ENCODE measurements at regions not wholly inside any gene's neighbourhood (a gene's known extent, or its start where the extent isn't known, plus 50 kb on each side); places are given as distances from the start of the nearest gene placed in this dataset.

- Mint-ChIP-seq H3K27ac (no peak overlapping the region), H3K36me3 (ENCODE audit: low read depth) (no peaks in the 10 kb centered on the region), H3K4me1 (ENCODE audit: low read depth) (no peaks in the 10 kb centered on the region), H3K4me3 (no peak overlapping the region), H3K9me3 (no peaks in the 10 kb centered on the region), H3K27me3 (no peaks in the 10 kb centered on the region)
- DNase-seq (no peak), ATAC-seq (ENCODE audit: poor library complexity) (no peak)
- intact Hi-C loops (cut with DNase I, micrococcal nuclease), result no loop called here
- ChIA-PET CTCF (no interaction called here), POLR2A (no interaction called here)
- no peaks in the 10 kb centered on the region for H3K36me3 ChIP-seq (ENCODE audit: insufficient read depth, low read length)
- no peaks in the 10 kb centered on the region for H3K4me1 ChIP-seq (ENCODE audit: insufficient read depth, low read length)
- no peak overlapping the region for H3K4me3 ChIP-seq (ENCODE audit: low read length)
- no peak for TF ChIP-seq CTCF (IDR thresholded peaks at IDR 0.05)
- H3K27me3 ChIP-seq (ENCODE audit: control insufficient read depth in 1 of 2, insufficient read depth in 2 of 2, low read length in 2 of 2), result no peaks in the 10 kb centered on the region
- H3K27ac ChIP-seq (ENCODE audit: low read depth in 1 of 2, low read length in 2 of 2), result no peak overlapping the region
- peaks cover 0 to 22% of the 10 kb centered on the region in 2 experiments for H3K9me3 ChIP-seq (ENCODE audit: control insufficient read depth in 1 of 2, insufficient read depth in 1 of 2, low read length in 2 of 2)
These were observed 129.7 kb downstream of the MYCN start for GRCh38 chr2:16069933-16070647.

GRCh38 chr2:16069663-16069932 is 129.2 kb downstream of the MYCN start:
- Histone ChIP-seq H3K9me3 (ENCODE audit: control insufficient read depth in 1 of 2, insufficient read depth in 1 of 2, low read length in 2 of 2) (peaks cover 0 to 22% of the 10 kb centered on the region in 2 experiments), H3K4me3 (ENCODE audit: low read length) (no peak overlapping the region), H3K27me3 (ENCODE audit: control insufficient read depth in 1 of 2, insufficient read depth in 2 of 2, low read length in 2 of 2) (no peaks in the 10 kb centered on the region), H3K36me3 (ENCODE audit: insufficient read depth, low read length) (no peaks in the 10 kb centered on the region), H3K4me1 (ENCODE audit: insufficient read depth, low read length) (no peaks in the 10 kb centered on the region), H3K27ac (ENCODE audit: low read depth in 1 of 2, low read length in 2 of 2) (no peak overlapping the region)
- no peak for TF ChIP-seq CTCF (IDR thresholded peaks at IDR 0.05)
- DNase-seq, result no peak
- intact Hi-C loops (cut with DNase I, micrococcal nuclease), result no loop called here
- no peak overlapping the region for H3K4me3 Mint-ChIP-seq
- no peak overlapping the region for H3K27ac Mint-ChIP-seq
- H3K27me3 Mint-ChIP-seq, result no peaks in the 10 kb centered on the region
- POLR2A ChIA-PET, result no interaction called here
- H3K36me3 Mint-ChIP-seq (ENCODE audit: low read depth), result no peaks in the 10 kb centered on the region
- CTCF ChIA-PET, result no interaction called here
- H3K9me3 Mint-ChIP-seq, result no peaks in the 10 kb centered on the region
- H3K4me1 Mint-ChIP-seq (ENCODE audit: low read depth), result no peaks in the 10 kb centered on the region
- no peak for ATAC-seq (ENCODE audit: poor library complexity)

DNA sequence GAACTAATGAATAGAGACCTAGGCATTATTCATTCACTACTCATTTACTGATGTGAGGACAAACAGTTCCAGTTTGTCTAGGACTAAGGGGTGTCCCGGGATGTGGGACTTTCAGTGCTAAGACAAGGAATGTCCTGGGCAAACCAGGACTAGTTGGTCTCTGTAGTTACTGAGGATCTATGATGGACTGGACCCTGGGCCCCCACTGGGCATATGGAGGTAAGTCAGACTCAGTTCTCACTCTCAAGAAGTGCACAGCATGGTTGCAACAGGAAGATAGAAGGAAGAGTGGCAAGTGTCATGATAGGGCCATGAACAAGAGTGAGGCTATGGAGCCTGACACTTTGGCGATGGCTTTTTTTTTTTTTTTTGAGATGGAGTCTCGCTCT is 128.2 kb downstream of the MYCN start:
- TF ChIP-seq CTCF (IDR thresholded peaks at IDR 0.05), result no peak
- ChIA-PET CTCF (interaction anchor here (0.6 kb wide), 1 partner anchor 20 kb away, joined by 4 read pairs; no protein-coding TSS in a partner anchor), POLR2A (no interaction called here)
- Histone ChIP-seq H3K27ac (ENCODE audit: low read depth in 1 of 2, low read length in 2 of 2) (no peak overlapping the region), H3K27me3 (ENCODE audit: control insufficient read depth in 1 of 2, insufficient read depth in 2 of 2, low read length in 2 of 2) (no peaks in the 10 kb centered on the region), H3K36me3 (ENCODE audit: insufficient read depth, low read length) (no peaks in the 10 kb centered on the region), H3K4me1 (ENCODE audit: insufficient read depth, low read length) (no peaks in the 10 kb centered on the region), H3K9me3 (ENCODE audit: control insufficient read depth in 1 of 2, insufficient read depth in 1 of 2, low read length in 2 of 2) (peaks cover 6 to 16% of the 10 kb centered on the region in 2 experiments), H3K4me3 (ENCODE audit: low read length) (no peak overlapping the region)
- no peak for DNase-seq
- Mint-ChIP-seq H3K9me3 (peaks cover 4% of the 10 kb centered on the region), H3K27me3 (no peaks in the 10 kb centered on the region), H3K4me3 (no peak overlapping the region), H3K36me3 (ENCODE audit: low read depth) (no peaks in the 10 kb centered on the region), H3K27ac (no peak overlapping the region), H3K4me1 (ENCODE audit: low read depth) (no peaks in the 10 kb centered on the region)
- no peak for ATAC-seq (ENCODE audit: poor library complexity)
- intact Hi-C loops (cut with DNase I, micrococcal nuclease), result no loop called here
